Activated naive CD4-positive, alpha-beta T cell treated with anti-CD3 and anti-CD28 coated beads for 36 hours (primary cell): ENCODE measurements at regions not wholly inside any gene's neighbourhood (a gene's known extent, or its start where the extent isn't known, plus 50 kb on each side); places are given as distances from the start of the nearest gene placed in this dataset.

Experiments used
- CTCF ChIA-PET: fragments of 350-600 bp; sonication (Branson Sonifier 250); formaldehyde crosslinking; loops from one replicate; lab custom pipeline; 2021; ENCODE audit warnings: antibody characterized with exemption; lab: Charles Lee
- DNase-seq: peaks from one replicate; pipeline ENCODE4 v3.0.0-alpha.2; 2020
- H3K27ac Mint-ChIP-seq: one replicate; pipeline ENCODE4 v1.8.0; 2021; ENCODE audit warnings: mild to moderate bottlenecking, mixed read lengths
- H3K27me3 Mint-ChIP-seq: one replicate; pipeline ENCODE4 v1.8.0; 2021; ENCODE audit warnings: low read depth, mixed read lengths
- H3K36me3 Mint-ChIP-seq: one replicate; pipeline ENCODE4 v1.8.0; 2021; ENCODE audit warnings: low read depth, mixed read lengths
- H3K4me1 Mint-ChIP-seq: one replicate; pipeline ENCODE4 v1.8.0; 2021; ENCODE audit warnings: low read depth, mixed read lengths
- H3K4me3 Mint-ChIP-seq: one replicate; pipeline ENCODE4 v1.8.0; 2021; ENCODE audit warnings: mild to moderate bottlenecking, moderate library complexity, mixed read lengths
- H3K9me3 Mint-ChIP-seq: one replicate; pipeline ENCODE4 v1.8.0; 2021; ENCODE audit warnings: mixed read lengths
- intact Hi-C: fragments of 100-400 bp; cut with micrococcal nuclease; formaldehyde crosslinking; loops from one replicate; pipeline ENCODE4 v1.15.1; 2023

DNA sequence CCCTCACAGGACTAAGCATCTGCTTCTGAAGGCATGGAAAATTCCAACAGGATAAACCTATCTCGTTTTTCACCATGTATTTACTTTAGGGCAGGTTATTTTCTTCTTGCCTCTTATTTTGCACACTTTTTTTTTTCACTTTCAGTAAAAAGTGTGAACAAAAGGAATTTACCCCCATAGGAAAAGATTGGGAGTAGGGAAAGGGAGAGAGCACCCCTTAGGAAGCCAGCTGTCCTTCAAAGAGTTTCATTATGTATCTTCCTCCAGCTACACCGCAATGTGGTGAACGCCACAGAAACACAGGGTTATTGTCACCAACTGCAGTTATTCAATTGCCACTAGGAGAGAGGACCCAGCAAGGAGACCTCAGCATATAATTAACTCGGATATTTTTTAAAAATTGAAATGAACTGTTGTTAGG, 286.2 kb upstream of the VRK2 start:
- intact Hi-C loops = loop anchor here (1.0 kb wide), 1 partner anchor 688 kb away; no protein-coding TSS in a partner anchor
- Mint-ChIP-seq H3K27me3 (peaks cover 2% of the 10 kb centered on the region), H3K4me3 (no peak overlapping the region), H3K9me3 (no peaks in the 10 kb centered on the region), H3K27ac (no peak overlapping the region), H3K36me3 (no peaks in the 10 kb centered on the region), H3K4me1 (peaks cover 3% of the 10 kb centered on the region)
- no peak for DNase-seq
- CTCF ChIA-PET = interaction anchor here (0.5 to 1.2 kb wide), 9 partner anchors 12 to 1163 kb away, joined by 3 to 4 read pairs (median 3); no protein-coding TSS in a partner anchor

DNA sequence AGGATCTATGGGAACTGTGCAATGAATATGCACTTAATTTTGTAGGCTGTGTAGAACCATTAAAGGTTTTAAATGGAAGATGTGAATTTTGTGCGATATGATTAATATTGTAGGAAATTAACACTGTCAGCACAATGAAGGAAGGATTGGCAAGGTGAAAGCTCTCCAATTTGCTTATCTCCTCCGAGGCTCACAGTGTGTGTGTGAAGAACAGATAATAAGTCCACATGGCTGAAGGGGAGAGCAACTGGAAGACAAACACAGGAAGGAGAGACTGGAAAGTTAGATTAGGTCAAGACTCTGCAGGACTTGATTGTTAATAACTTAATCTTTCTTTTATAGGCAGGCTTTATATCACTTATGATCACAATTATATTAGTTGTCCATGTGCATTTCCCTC, 269.7 kb upstream of the VRK2 start:
- CTCF ChIA-PET = no interaction called here
- no peaks in the 10 kb centered on the region for H3K4me1 Mint-ChIP-seq
- no peak overlapping the region for H3K27ac Mint-ChIP-seq
- no peaks in the 10 kb centered on the region for H3K9me3 Mint-ChIP-seq
- no peaks in the 10 kb centered on the region for H3K36me3 Mint-ChIP-seq
- H3K27me3 Mint-ChIP-seq = no peaks in the 10 kb centered on the region
- DNase-seq = no peak
- intact Hi-C loops = no loop called here
- no peak overlapping the region for H3K4me3 Mint-ChIP-seq

GRCh38 chr2:57782587-57782986, 264.0 kb upstream of the VRK2 start:
- CTCF ChIA-PET = no interaction called here
- intact Hi-C loops = no loop called here
- H3K4me1 Mint-ChIP-seq = no peaks in the 10 kb centered on the region

GRCh38 chr2:57793310-57793709, 253.3 kb upstream of the VRK2 start:
- no peak overlapping the region for H3K4me3 Mint-ChIP-seq
- peaks cover 6% of the 10 kb centered on the region for H3K9me3 Mint-ChIP-seq
- intact Hi-C loops = no loop called here
- H3K4me1 Mint-ChIP-seq = no peaks in the 10 kb centered on the region
- no peak overlapping the region for H3K27ac Mint-ChIP-seq
- H3K36me3 Mint-ChIP-seq = no peaks in the 10 kb centered on the region
- no peak for DNase-seq
- CTCF ChIA-PET = no interaction called here
- H3K27me3 Mint-ChIP-seq = no peaks in the 10 kb centered on the region

More at GRCh38 chr2:57782587-57782986, 264.0 kb upstream of the VRK2 start:
- no peak overlapping the region for H3K4me3 Mint-ChIP-seq
- H3K9me3 Mint-ChIP-seq = no peaks in the 10 kb centered on the region
- H3K27me3 Mint-ChIP-seq = no peaks in the 10 kb centered on the region
- H3K27ac Mint-ChIP-seq = no peak overlapping the region
- H3K36me3 Mint-ChIP-seq = no peaks in the 10 kb centered on the region
- DNase-seq = no peak

- no peaks in the 10 kb centered on the region for H3K4me1 Mint-ChIP-seq
- H3K27me3 Mint-ChIP-seq = no peaks in the 10 kb centered on the region
- CTCF ChIA-PET = no interaction called here
- no peak overlapping the region for H3K4me3 Mint-ChIP-seq
- no peaks in the 10 kb centered on the region for H3K36me3 Mint-ChIP-seq
- H3K27ac Mint-ChIP-seq = no peak overlapping the region
- intact Hi-C loops = no loop called here
- DNase-seq = no peak
- peaks cover 9% of the 10 kb centered on the region for H3K9me3 Mint-ChIP-seq
Measured at GRCh38 chr2:57796527-57796926, 250.1 kb upstream of the VRK2 start.

- H3K27me3 Mint-ChIP-seq = no peaks in the 10 kb centered on the region
- H3K27ac Mint-ChIP-seq = no peak overlapping the region
- CTCF ChIA-PET = no interaction called here
Measured at GRCh38 chr2:57798346-57798745, 248.3 kb upstream of the VRK2 start.

GRCh38 chr2:57802243-57802642, 244.4 kb upstream of the VRK2 start:
- CTCF ChIA-PET = interaction anchor here (0.7 to 1.6 kb wide), 2 partner anchors 45 to 72 kb away, joined by 3 read pairs; no protein-coding TSS in a partner anchor
- H3K4me3 Mint-ChIP-seq = no peak overlapping the region
- H3K27ac Mint-ChIP-seq = no peak overlapping the region
- no peak for DNase-seq
- H3K4me1 Mint-ChIP-seq = no peaks in the 10 kb centered on the region
- no peaks in the 10 kb centered on the region for H3K36me3 Mint-ChIP-seq
- intact Hi-C loops = no loop called here
- no peaks in the 10 kb centered on the region for H3K27me3 Mint-ChIP-seq
- H3K9me3 Mint-ChIP-seq = peaks cover 3% of the 10 kb centered on the region

More at GRCh38 chr2:57798346-57798745, 248.3 kb upstream of the VRK2 start:
- DNase-seq = no peak
- Mint-ChIP-seq H3K36me3 (no peaks in the 10 kb centered on the region), H3K4me3 (no peak overlapping the region), H3K9me3 (peaks cover 3% of the 10 kb centered on the region), H3K4me1 (no peaks in the 10 kb centered on the region)
- intact Hi-C loops = no loop called here

- no peak overlapping the region for H3K27ac Mint-ChIP-seq
- H3K36me3 Mint-ChIP-seq = no peaks in the 10 kb centered on the region
- no peaks in the 10 kb centered on the region for H3K9me3 Mint-ChIP-seq
- no peaks in the 10 kb centered on the region for H3K27me3 Mint-ChIP-seq
- DNase-seq = no peak
- intact Hi-C loops = no loop called here
- H3K4me3 Mint-ChIP-seq = no peak overlapping the region
- no peaks in the 10 kb centered on the region for H3K4me1 Mint-ChIP-seq
- CTCF ChIA-PET = interaction anchor here (0.6 kb wide), 1 partner anchor 1585 kb away, joined by 4 read pairs; no protein-coding TSS in a partner anchor
Measured at GRCh38 chr2:57804971-57805370, 241.6 kb upstream of the VRK2 start.

- intact Hi-C loops = no loop called here
- no peaks in the 10 kb centered on the region for H3K4me1 Mint-ChIP-seq
- DNase-seq = no peak
- no peaks in the 10 kb centered on the region for H3K9me3 Mint-ChIP-seq
- no peak overlapping the region for H3K4me3 Mint-ChIP-seq
- no peak overlapping the region for H3K27ac Mint-ChIP-seq
- no peaks in the 10 kb centered on the region for H3K36me3 Mint-ChIP-seq
- CTCF ChIA-PET = no interaction called here
- no peaks in the 10 kb centered on the region for H3K27me3 Mint-ChIP-seq
Measured at GRCh38 chr2:57806449-57806968, 240.1 kb upstream of the VRK2 start.

DNA sequence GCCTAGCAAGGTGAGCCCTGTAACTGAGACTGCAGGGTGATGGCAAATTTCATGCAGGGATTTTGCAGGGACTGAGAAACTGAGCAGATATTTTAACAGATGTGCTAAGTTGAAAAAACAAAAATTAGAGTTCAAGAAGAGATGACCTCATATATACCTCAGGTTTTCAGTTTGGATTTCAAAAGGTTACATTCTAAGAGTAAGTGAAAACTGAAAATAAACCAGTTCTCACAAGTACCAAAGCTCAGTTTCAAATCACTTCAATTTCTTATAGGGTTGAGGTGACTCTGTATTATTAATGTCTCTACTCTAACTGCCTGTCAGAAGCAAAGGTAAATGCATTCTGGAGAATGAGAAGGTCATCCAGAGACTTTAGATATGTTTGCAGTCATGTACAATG, 237.4 kb upstream of the VRK2 start:
- CTCF ChIA-PET = no interaction called here
- H3K27ac Mint-ChIP-seq = no peak overlapping the region
- no peaks in the 10 kb centered on the region for H3K36me3 Mint-ChIP-seq
- no peaks in the 10 kb centered on the region for H3K9me3 Mint-ChIP-seq
- DNase-seq = no peak
- H3K4me1 Mint-ChIP-seq = no peaks in the 10 kb centered on the region
- no peak overlapping the region for H3K4me3 Mint-ChIP-seq
- intact Hi-C loops = no loop called here
- H3K27me3 Mint-ChIP-seq = no peaks in the 10 kb centered on the region

DNA sequence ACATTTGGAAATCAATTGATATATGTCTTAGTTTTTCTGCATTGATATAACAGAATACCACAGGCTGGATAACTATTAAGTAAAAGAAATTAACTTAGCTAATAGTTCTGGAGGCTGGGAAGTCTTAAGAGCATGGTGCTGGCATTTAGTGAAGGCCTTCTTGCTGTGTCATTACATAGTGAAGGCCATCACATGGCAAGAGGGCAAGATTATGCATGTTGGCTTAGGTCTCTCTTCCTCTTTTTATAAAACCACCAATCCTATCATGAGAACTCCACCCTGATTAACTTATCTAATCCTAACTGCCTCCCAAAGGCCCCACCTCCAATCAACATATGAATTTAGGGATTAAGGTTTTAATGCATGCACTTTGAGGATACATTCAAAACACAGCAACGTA, 225.5 kb upstream of the VRK2 start:
- intact Hi-C loops = no loop called here
- no peak overlapping the region for H3K27ac Mint-ChIP-seq
- H3K9me3 Mint-ChIP-seq = peaks cover under 1% of the 10 kb centered on the region
- DNase-seq = no peak
- H3K4me3 Mint-ChIP-seq = no peak overlapping the region
- CTCF ChIA-PET = no interaction called here
- no peaks in the 10 kb centered on the region for H3K27me3 Mint-ChIP-seq
- H3K4me1 Mint-ChIP-seq = no peaks in the 10 kb centered on the region
- H3K36me3 Mint-ChIP-seq = no peaks in the 10 kb centered on the region

- Mint-ChIP-seq H3K9me3 (peaks cover 6% of the 10 kb centered on the region), H3K4me1 (no peaks in the 10 kb centered on the region), H3K27ac (no peak overlapping the region), H3K4me3 (no peak overlapping the region), H3K27me3 (peaks cover 1% of the 10 kb centered on the region), H3K36me3 (no peaks in the 10 kb centered on the region)
- intact Hi-C loops = no loop called here
- CTCF ChIA-PET = interaction anchor here (0.6 kb wide), 1 partner anchor 515 kb away, joined by 3 read pairs; no protein-coding TSS in a partner anchor
- DNase-seq = no peak
Measured at GRCh38 chr2:57828221-57828620, 218.4 kb upstream of the VRK2 start.

GRCh38 chr2:57834666-57835065, 211.9 kb upstream of the VRK2 start:
- Mint-ChIP-seq H3K4me3 (no peak overlapping the region), H3K27me3 (peaks cover 6% of the 10 kb centered on the region)
- CTCF ChIA-PET = no interaction called here

More at GRCh38 chr2:57834666-57835065, 211.9 kb upstream of the VRK2 start:
- Mint-ChIP-seq H3K36me3 (no peaks in the 10 kb centered on the region), H3K27ac (no peak overlapping the region), H3K9me3 (peaks cover 1% of the 10 kb centered on the region), H3K4me1 (no peaks in the 10 kb centered on the region)
- no peak for DNase-seq
- intact Hi-C loops = no loop called here
